ENCODE measurements at regions not wholly inside any gene's neighbourhood (a gene's known extent, or its start where the extent isn't known, plus 50 kb on each side); places are given as distances from the start of the nearest gene placed in this dataset.
A peak's percentile ranks its signal among the peaks of the same experiment; 100 is the strongest.
"Not testable (repeated sequence)": the region's sequence is repeated elsewhere in the genome, so short reads cannot be mapped to it uniquely, and the experiment has no call there.

DNA sequence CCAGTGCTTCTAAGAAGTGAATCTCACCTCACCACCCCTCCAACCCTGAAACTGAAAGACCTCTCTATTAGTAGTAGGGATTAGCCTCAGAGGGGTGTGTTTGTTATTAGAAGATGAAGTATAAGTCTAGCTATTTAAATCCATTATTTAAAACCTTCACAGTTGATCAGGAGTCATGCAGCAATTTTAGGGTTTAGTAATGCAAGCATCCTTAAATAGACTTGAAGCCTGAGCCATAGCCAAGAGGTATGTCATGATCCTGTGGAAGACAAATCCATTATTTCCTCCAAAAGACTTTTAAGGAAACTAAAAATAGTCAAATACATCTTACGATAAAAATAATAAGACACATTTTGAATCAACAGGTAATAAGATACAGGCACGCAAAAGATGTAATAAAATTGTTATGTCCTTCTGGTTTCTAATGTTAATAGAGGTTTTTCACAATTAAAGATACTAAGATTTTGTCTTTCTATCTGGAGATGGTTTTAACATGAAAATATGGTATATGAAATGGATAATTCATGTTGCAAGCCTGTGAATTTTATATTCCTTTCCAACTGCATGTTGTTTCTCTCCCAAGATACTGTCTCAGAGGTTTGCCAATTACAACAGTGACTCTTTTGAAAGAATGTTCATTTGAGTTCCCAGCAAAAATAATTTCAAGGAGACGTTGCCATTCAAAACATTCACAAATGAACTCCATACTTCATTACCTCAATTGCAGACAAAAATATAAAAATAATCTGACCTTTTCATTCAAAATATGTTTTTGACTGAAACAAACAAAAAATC is 68.0 kb downstream of the LUZP4 start:
- Mint-ChIP-seq H3K27me3 (peaks cover 0 to 4% (median 0%) of the 10 kb centered on the region in 5 donors), H3K4me3 (no peak overlapping the region), H3K9me3 (peaks cover 0 to 3% (median 0%) of the 10 kb centered on the region in 11 donors), H3K27ac (no peak overlapping the region), H3K36me3 (no peaks in the 10 kb centered on the region), H3K4me1 (no peaks in the 10 kb centered on the region)
- Histone ChIP-seq H3K4me1 (ENCODE audit: control insufficient read depth in 2 of 2, insufficient read depth in 2 of 2, low read length in 2 of 2) (no peaks in the 10 kb centered on the region), H3K9me3 (ENCODE audit: control insufficient read depth in 2 of 3, low read length in 3 of 3) (no peaks in the 10 kb centered on the region), H3K4me3 (ENCODE audit: low read length) (no peak overlapping the region), H3K27me3 (ENCODE audit: control insufficient read depth in 2 of 2, insufficient read depth in 2 of 2, low read length in 2 of 2) (no peaks in the 10 kb centered on the region), H3K36me3 (ENCODE audit: control insufficient read depth in 2 of 3, insufficient read depth in 3 of 3, low read length in 3 of 3) (no peaks in the 10 kb centered on the region), H3K27ac (ENCODE audit: low read depth, low read length) (no peak overlapping the region)
- CTCF ChIA-PET, result no interaction called here
- DNase-seq, result no peak
- ATAC-seq, result no peak
- POLR2A ChIA-PET, result no interaction called here
- intact Hi-C loops (cut with micrococcal nuclease), result no loop called here

- H3K4me3 Mint-ChIP-seq, CTCF ChIA-PET, POLR2A ChIA-PET: not testable (repeated sequence)
Observed at GRCh38 chrX:115359508-115359907, 70.0 kb downstream of the LUZP4 start.

GRCh38 chrX:115360220-115360781 is 70.8 kb downstream of the LUZP4 start:
- Mint-ChIP-seq H3K27ac (peak overlapping the region in 1 of 9 donors; percentile 81), H3K4me1 (no peaks in the 10 kb centered on the region), H3K27me3 (peaks cover 0 to 4% (median 0%) of the 10 kb centered on the region in 5 donors), H3K36me3 (no peaks in the 10 kb centered on the region), H3K9me3 (peaks cover 0 to 3% (median 0%) of the 10 kb centered on the region in 11 donors), H3K4me3 (no peak overlapping the region)
- Histone ChIP-seq H3K27ac (ENCODE audit: low read depth, low read length) (no peak overlapping the region), H3K4me1 (ENCODE audit: control insufficient read depth in 2 of 2, insufficient read depth in 2 of 2, low read length in 2 of 2) (no peaks in the 10 kb centered on the region), H3K9me3 (ENCODE audit: control insufficient read depth in 2 of 3, low read length in 3 of 3) (no peaks in the 10 kb centered on the region), H3K4me3 (ENCODE audit: low read length) (no peak overlapping the region), H3K36me3 (ENCODE audit: control insufficient read depth in 2 of 3, insufficient read depth in 3 of 3, low read length in 3 of 3) (no peaks in the 10 kb centered on the region), H3K27me3 (ENCODE audit: control insufficient read depth in 2 of 2, insufficient read depth in 2 of 2, low read length in 2 of 2) (no peaks in the 10 kb centered on the region)
- intact Hi-C loops (cut with micrococcal nuclease), result no loop called here
- ATAC-seq (no peak), DNase-seq (no peak)
- ChIA-PET POLR2A (no interaction called here), CTCF (no interaction called here)

More at GRCh38 chrX:115359508-115359907, 70.0 kb downstream of the LUZP4 start:
- ATAC-seq; intact Hi-C loops (cut with micrococcal nuclease); H3K4me1 Mint-ChIP-seq; H3K9me3 ChIP-seq (ENCODE audit: control insufficient read depth in 2 of 3, low read length in 3 of 3); H3K36me3 ChIP-seq (ENCODE audit: control insufficient read depth in 2 of 3, insufficient read depth in 3 of 3, low read length in 3 of 3); H3K4me3 ChIP-seq (ENCODE audit: low read length); DNase-seq; H3K9me3 Mint-ChIP-seq; H3K4me1 ChIP-seq (ENCODE audit: control insufficient read depth in 2 of 2, insufficient read depth in 2 of 2, low read length in 2 of 2); H3K36me3 Mint-ChIP-seq; H3K27ac Mint-ChIP-seq; H3K27me3 Mint-ChIP-seq; H3K27me3 ChIP-seq (ENCODE audit: control insufficient read depth in 2 of 2, insufficient read depth in 2 of 2, low read length in 2 of 2); H3K27ac ChIP-seq (ENCODE audit: low read depth, low read length): not testable (repeated sequence)

DNA sequence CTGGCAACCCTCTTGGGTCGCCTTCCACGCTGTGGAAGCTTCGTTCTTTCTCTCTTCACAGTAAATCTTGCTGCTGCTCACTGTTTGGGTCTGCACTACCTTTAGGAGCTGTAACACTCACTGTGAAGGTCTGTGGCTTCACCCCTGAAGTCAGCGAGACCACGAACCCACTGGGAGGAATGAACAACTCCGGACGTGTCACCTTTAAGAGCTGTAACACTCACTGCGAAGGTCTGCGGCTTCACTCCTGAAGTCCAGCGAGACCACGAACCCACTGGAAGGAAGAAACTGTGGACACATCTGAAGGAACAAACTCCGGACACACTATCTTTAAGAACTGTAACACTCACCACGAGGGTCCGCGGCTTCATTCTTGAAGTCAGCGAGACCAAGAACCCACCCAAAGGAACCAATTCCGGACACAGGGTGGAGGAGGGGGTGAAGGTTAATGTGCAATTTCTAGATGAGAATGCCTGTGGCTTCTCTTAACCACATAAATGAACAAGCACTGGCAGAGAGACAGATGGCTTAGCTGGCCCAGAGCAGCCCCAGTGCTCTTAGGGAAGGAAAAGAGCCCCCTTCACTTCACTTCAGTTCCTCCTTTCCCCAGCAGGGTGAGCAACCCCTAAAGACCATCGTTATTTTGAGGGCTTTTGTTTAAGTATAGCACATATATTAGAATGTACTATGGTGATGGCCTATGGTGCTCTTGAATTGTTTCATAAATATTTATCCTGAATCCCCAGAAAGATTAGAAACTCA is 73.0 kb downstream of the LUZP4 start:
- Histone ChIP-seq H3K27me3 (ENCODE audit: control insufficient read depth in 2 of 2, insufficient read depth in 2 of 2, low read length in 2 of 2) (no peaks in the 10 kb centered on the region), H3K27ac (ENCODE audit: low read depth, low read length) (no peak overlapping the region), H3K9me3 (ENCODE audit: control insufficient read depth in 2 of 3, low read length in 3 of 3) (no peaks in the 10 kb centered on the region), H3K36me3 (ENCODE audit: control insufficient read depth in 2 of 3, insufficient read depth in 3 of 3, low read length in 3 of 3) (no peaks in the 10 kb centered on the region), H3K4me3 (ENCODE audit: low read length) (no peak overlapping the region), H3K4me1 (ENCODE audit: control insufficient read depth in 2 of 2, insufficient read depth in 2 of 2, low read length in 2 of 2) (no peaks in the 10 kb centered on the region)
- peak; percentile 37 for ATAC-seq
- Mint-ChIP-seq H3K9me3 (peaks cover 0 to 3% (median 0%) of the 10 kb centered on the region in 11 donors), H3K4me3 (no peak overlapping the region), H3K36me3 (no peaks in the 10 kb centered on the region), H3K27ac (no peak overlapping the region), H3K27me3 (peaks cover 0 to 4% (median 0%) of the 10 kb centered on the region in 5 donors), H3K4me1 (no peaks in the 10 kb centered on the region)
- intact Hi-C loops (cut with micrococcal nuclease), result no loop called here
- POLR2A ChIA-PET, result no interaction called here
- no peak for DNase-seq
- CTCF ChIA-PET, result no interaction called here

DNA sequence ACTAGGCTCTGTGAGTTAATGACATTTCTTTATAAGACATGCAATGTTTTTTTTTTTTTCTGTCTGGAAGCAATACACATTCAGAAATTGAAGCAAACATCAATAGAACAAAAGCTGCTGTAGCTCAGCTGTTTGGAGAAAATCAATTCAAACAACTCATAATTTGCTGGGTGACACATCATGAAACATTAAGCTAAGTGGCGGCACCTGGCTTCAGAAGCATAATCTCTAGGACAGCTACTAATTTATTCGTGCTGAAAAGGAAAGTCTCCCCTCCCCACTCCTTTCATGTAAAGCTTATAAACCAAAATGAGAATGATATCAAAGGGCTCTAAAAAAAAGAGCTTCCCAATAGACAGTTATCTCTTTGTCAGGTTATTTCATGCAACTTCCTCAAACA is 73.9 kb downstream of the LUZP4 start:
- H3K36me3 ChIP-seq (ENCODE audit: control insufficient read depth in 2 of 3, insufficient read depth in 3 of 3, low read length in 3 of 3), result no peaks in the 10 kb centered on the region
- CTCF ChIA-PET, result no interaction called here
- Mint-ChIP-seq H3K4me1 (no peaks in the 10 kb centered on the region), H3K4me3 (no peak overlapping the region), H3K9me3 (peaks cover 0 to 3% (median 0%) of the 10 kb centered on the region in 11 donors), H3K27me3 (peaks cover 0 to 4% (median 0%) of the 10 kb centered on the region in 5 donors), H3K36me3 (no peaks in the 10 kb centered on the region), H3K27ac (no peak overlapping the region)
- no peaks in the 10 kb centered on the region for H3K9me3 ChIP-seq (ENCODE audit: control insufficient read depth in 2 of 3, low read length in 3 of 3)
- H3K4me1 ChIP-seq (ENCODE audit: control insufficient read depth in 2 of 2, insufficient read depth in 2 of 2, low read length in 2 of 2), result no peaks in the 10 kb centered on the region
- intact Hi-C loops (cut with micrococcal nuclease), result no loop called here
- no peak overlapping the region for H3K4me3 ChIP-seq (ENCODE audit: low read length)
- no peaks in the 10 kb centered on the region for H3K27me3 ChIP-seq (ENCODE audit: control insufficient read depth in 2 of 2, insufficient read depth in 2 of 2, low read length in 2 of 2)
- no peak overlapping the region for H3K27ac ChIP-seq (ENCODE audit: low read depth, low read length)
- no peak for ATAC-seq
- no peak for DNase-seq
- POLR2A ChIA-PET, result no interaction called here

GRCh38 chrX:115363897-115364296 is 74.4 kb downstream of the LUZP4 start:
- intact Hi-C loops (cut with micrococcal nuclease), result no loop called here

More at GRCh38 chrX:115363897-115364296, 74.4 kb downstream of the LUZP4 start:
- ChIA-PET CTCF (no interaction called here), POLR2A (no interaction called here)
- Mint-ChIP-seq H3K9me3 (peaks cover 0 to 3% (median 0%) of the 10 kb centered on the region in 11 donors), H3K4me1 (no peaks in the 10 kb centered on the region), H3K4me3 (no peak overlapping the region), H3K36me3 (no peaks in the 10 kb centered on the region), H3K27ac (no peak overlapping the region), H3K27me3 (peaks cover 0 to 4% (median 0%) of the 10 kb centered on the region in 5 donors)
- DNase-seq (no peak), ATAC-seq (no peak)
- no peaks in the 10 kb centered on the region for H3K4me1 ChIP-seq (ENCODE audit: control insufficient read depth in 2 of 2, insufficient read depth in 2 of 2, low read length in 2 of 2)
- H3K36me3 ChIP-seq (ENCODE audit: control insufficient read depth in 2 of 3, insufficient read depth in 3 of 3, low read length in 3 of 3), result no peaks in the 10 kb centered on the region
- no peak overlapping the region for H3K27ac ChIP-seq (ENCODE audit: low read depth, low read length)
- H3K27me3 ChIP-seq (ENCODE audit: control insufficient read depth in 2 of 2, insufficient read depth in 2 of 2, low read length in 2 of 2), result no peaks in the 10 kb centered on the region
- H3K4me3 ChIP-seq (ENCODE audit: low read length), result no peak overlapping the region
- no peaks in the 10 kb centered on the region for H3K9me3 ChIP-seq (ENCODE audit: control insufficient read depth in 2 of 3, low read length in 3 of 3)
